ENCODE measurements at regions not wholly inside any gene's neighbourhood (a gene's known extent, or its start where the extent isn't known, plus 50 kb on each side); places are given as distances from the start of the nearest gene placed in this dataset.

- POLR2A ChIA-PET = no interaction called here
- CTCF ChIA-PET = no interaction called here
These were observed 340.7 kb downstream of the RAB28 start for GRCh38 chr4:13143222-13144070.

GRCh38 chr4:13142726-13143125 lies 341.4 kb downstream of the RAB28 start:
- POLR2A ChIA-PET = no interaction called here
- CTCF ChIA-PET = no interaction called here

GRCh38 chr4:13142191-13142590 lies 341.9 kb downstream of the RAB28 start:
- ChIA-PET CTCF (no interaction called here), POLR2A (no interaction called here)

GRCh38 chr4:13137390-13137789 lies 346.8 kb downstream of the RAB28 start:
- ChIA-PET POLR2A (no interaction called here), CTCF (interaction anchor here (1.6 kb wide), 1 partner anchor 23 kb away, joined by 3 read pairs; no protein-coding TSS in a partner anchor)

GRCh38 chr4:13133700-13134099 lies 350.4 kb downstream of the RAB28 start:
- CTCF ChIA-PET = no interaction called here

GRCh38 chr4:13130848-13131247 lies 353.3 kb downstream of the RAB28 start:
- ChIA-PET POLR2A (no interaction called here), CTCF (no interaction called here)

More at GRCh38 chr4:13133700-13134099, 350.4 kb downstream of the RAB28 start:
- POLR2A ChIA-PET = no interaction called here

GRCh38 chr4:13129095-13129494 lies 355.0 kb downstream of the RAB28 start:
- CTCF ChIA-PET = no interaction called here
- POLR2A ChIA-PET = no interaction called here

GRCh38 chr4:13126976-13127910 lies 356.9 kb downstream of the RAB28 start:
- ChIA-PET CTCF (no interaction called here), POLR2A (no interaction called here)

- CTCF ChIA-PET = no interaction called here
- POLR2A ChIA-PET = no interaction called here
These were observed 365.5 kb downstream of the RAB28 start for GRCh38 chr4:13118633-13119032.

- POLR2A ChIA-PET = no interaction called here
- CTCF ChIA-PET = no interaction called here
These were observed 367.0 kb downstream of the RAB28 start for GRCh38 chr4:13117185-13117584.

- ChIA-PET POLR2A (no interaction called here), CTCF (no interaction called here)
These were observed 372.1 kb downstream of the RAB28 start for GRCh38 chr4:13112030-13112429.

- POLR2A ChIA-PET = no interaction called here
- CTCF ChIA-PET = no interaction called here
These were observed 374.6 kb downstream of the RAB28 start for GRCh38 chr4:13109536-13109935.

GRCh38 chr4:13108096-13108495 lies 376.0 kb downstream of the RAB28 start:
- ChIA-PET CTCF (no interaction called here), POLR2A (no interaction called here)

- ChIA-PET CTCF (no interaction called here), POLR2A (no interaction called here)
These were observed 380.6 kb downstream of the RAB28 start for GRCh38 chr4:13103382-13104015.

GRCh38 chr4:13102092-13102742 lies 381.9 kb downstream of the RAB28 start:
- POLR2A ChIA-PET = no interaction called here
- CTCF ChIA-PET = no interaction called here

- POLR2A ChIA-PET = no interaction called here
- CTCF ChIA-PET = no interaction called here
These were observed 386.2 kb downstream of the RAB28 start for GRCh38 chr4:13097971-13098370.

- POLR2A ChIA-PET = no interaction called here
- CTCF ChIA-PET = no interaction called here
These were observed 388.4 kb downstream of the RAB28 start for GRCh38 chr4:13095722-13096121.

GRCh38 chr4:13093170-13093569 lies 391.0 kb downstream of the RAB28 start:
- POLR2A ChIA-PET = interaction anchor here (0.7 kb wide), 1 partner anchor 530 kb away, joined by 3 read pairs; no protein-coding TSS in a partner anchor

GRCh38 chr4:13092702-13093101 lies 391.4 kb downstream of the RAB28 start:
- ChIA-PET POLR2A (no interaction called here), CTCF (no interaction called here)

More at GRCh38 chr4:13093170-13093569, 391.0 kb downstream of the RAB28 start:
- CTCF ChIA-PET = no interaction called here

- ChIA-PET POLR2A (no interaction called here), CTCF (no interaction called here)
These were observed 394.5 kb downstream of the RAB28 start for GRCh38 chr4:13089659-13089998.

Data from activated CD8-positive, alpha-beta memory T cell treated with anti-CD3 and anti-CD28 coated beads for 36 hours (primary cell).